Brain microvascular endothelial cell (primary cell): ENCODE measurements at regions not wholly inside any gene's neighbourhood (a gene's known extent, or its start where the extent isn't known, plus 50 kb on each side); places are given as distances from the start of the nearest gene placed in this dataset.

ENCODE experiments used
- DNase-seq: peaks from one replicate; pipeline ENCODE4 v3.0.0-alpha.2; 2020
- H3K27ac ChIP-seq: fragments of 250-450 bp; sonication (Bioruptor Pico); 2 replicates; pipeline ENCODE4 v1.5.1; 2020; ENCODE audit warnings: mild to moderate bottlenecking, moderate library complexity
- H3K27me3 ChIP-seq: fragments of 250-450 bp; sonication (Bioruptor Pico); replicated peaks from 2 replicates; pipeline ENCODE4 v1.5.1; 2020; ENCODE audit warnings: mild to moderate bottlenecking
- H3K36me3 ChIP-seq: fragments of 250-450 bp; sonication (Bioruptor Pico); replicated peaks from 2 replicates; pipeline ENCODE4 v1.5.1; 2020; ENCODE audit warnings: mild to moderate bottlenecking
- H3K4me3 ChIP-seq: 2 replicates; pipeline ENCODE4 v1.5.1; 2011; ENCODE audit warnings: low read depth, mild to moderate bottlenecking, control low read depth, low read length, moderate library complexity
- CTCF ChIP-seq: IDR thresholded peaks from 2 replicates; pipeline ENCODE4 v1.5.1; 2011; ENCODE audit warnings: low read depth, mild to moderate bottlenecking, moderate library complexity, low read length, control low read depth, inconsistent platforms; ENCODE audit errors: missing control alignments
- in situ Hi-C: cut with HindIII; loops from 2 replicates; pipeline ENCODE4 v1.10.0; 2017; ENCODE audit warnings: low sequenced_read_pairs, low pct_ligation_motif_present

- in situ Hi-C loops: no loop called here
Measured at GRCh38 chr1:117803318-117803717, 126.1 kb downstream of the GDAP2 start.

GRCh38 chr1:117809764-117810163 is 119.7 kb downstream of the GDAP2 start:
- no peak for DNase-seq
- TF ChIP-seq CTCF: no peak
- Histone ChIP-seq H3K27ac (no peak overlapping the region), H3K36me3 (no peaks in the 10 kb centered on the region), H3K4me3 (no peak overlapping the region), H3K27me3 (no peaks in the 10 kb centered on the region)
- in situ Hi-C loops: no loop called here

More at GRCh38 chr1:117803318-117803717, 126.1 kb downstream of the GDAP2 start:
- Histone ChIP-seq H3K27ac (no peak overlapping the region), H3K27me3 (no peaks in the 10 kb centered on the region), H3K36me3 (no peaks in the 10 kb centered on the region), H3K4me3 (no peak overlapping the region)
- no peak for TF ChIP-seq CTCF
- no peak for DNase-seq

- no peak for TF ChIP-seq CTCF
- in situ Hi-C loops: no loop called here
- no peak overlapping the region for H3K4me3 ChIP-seq
- H3K27me3 ChIP-seq: no peaks in the 10 kb centered on the region
- no peak for DNase-seq
- H3K27ac ChIP-seq: no peak overlapping the region
- no peaks in the 10 kb centered on the region for H3K36me3 ChIP-seq
Measured at GRCh38 chr1:117810553-117810952, 118.9 kb downstream of the GDAP2 start.

- H3K36me3 ChIP-seq: no peaks in the 10 kb centered on the region
- no peaks in the 10 kb centered on the region for H3K27me3 ChIP-seq
- in situ Hi-C loops: no loop called here
- no peak overlapping the region for H3K4me3 ChIP-seq
- H3K27ac ChIP-seq: no peak overlapping the region
- DNase-seq: peak; percentile 28
- no peak for TF ChIP-seq CTCF
Measured at GRCh38 chr1:117812869-117813511, 116.4 kb downstream of the GDAP2 start.
